GM12891 (cell line): ENCODE measurements at regions not wholly inside any gene's neighbourhood (a gene's known extent, or its start where the extent isn't known, plus 50 kb on each side); places are given as distances from the start of the nearest gene placed in this dataset.

Experiments
- POLR2A ChIP-seq: IDR thresholded peaks from 2 replicates; pipeline ENCODE4 v1.6.1; 2011; ENCODE audit warnings: low read depth, low read length, control low read depth
- POLR2AphosphoS5 ChIP-seq: IDR thresholded peaks from 2 replicates; pipeline ENCODE4 v1.6.1; 2011; ENCODE audit warnings: low read depth, low read length, control low read depth
- SPI1 ChIP-seq: IDR thresholded peaks from 2 replicates; pipeline ENCODE4 v1.6.1; 2011; ENCODE audit warnings: low read depth, low read length, control low read depth

DNA sequence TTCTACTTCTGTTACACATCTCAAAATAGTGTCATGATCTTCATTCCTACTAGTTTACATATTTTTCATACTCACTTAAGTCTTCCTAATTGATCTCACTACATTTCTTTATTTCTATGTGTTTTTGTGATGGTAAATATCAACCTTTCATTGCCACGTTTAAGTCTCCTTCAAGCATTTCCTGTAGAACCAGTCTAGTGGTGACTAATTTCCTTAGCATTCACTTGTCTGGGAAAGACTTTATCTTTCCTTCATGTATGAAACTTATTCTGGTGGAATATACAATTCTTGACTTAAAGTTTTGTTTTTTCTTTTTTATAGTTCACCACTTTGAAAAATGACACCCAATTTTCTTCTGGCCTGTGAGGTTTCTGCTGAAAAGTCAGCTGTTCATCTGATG is 181.4 kb upstream of the NEIL3 start:
- TF ChIP-seq POLR2AphosphoS5 (no peak), SPI1 (no peak), POLR2A (no peak)
